ENCODE measurements at regions not wholly inside any gene's neighbourhood (a gene's known extent, or its start where the extent isn't known, plus 50 kb on each side); places are given as distances from the start of the nearest gene placed in this dataset.

- DNase-seq = no peak
Measured at GRCh38 chr6:156347656-156348055, 429.5 kb upstream of the ARID1B start.

- DNase-seq = no peak
Measured at GRCh38 chr6:156347246-156347645, 429.9 kb upstream of the ARID1B start.

GRCh38 chr6:156345700-156346099 is 431.5 kb upstream of the ARID1B start:
- DNase-seq = no peak

- no peak for DNase-seq
Measured at GRCh38 chr6:156344491-156344890, 432.7 kb upstream of the ARID1B start.

GRCh38 chr6:156337801-156338200 is 439.4 kb upstream of the ARID1B start:
- no peak for DNase-seq

- no peak for DNase-seq
Measured at GRCh38 chr6:156336733-156337132, 440.4 kb upstream of the ARID1B start.

GRCh38 chr6:156336089-156336488 is 441.1 kb upstream of the ARID1B start:
- no peak for DNase-seq

GRCh38 chr6:156334966-156335365 is 442.2 kb upstream of the ARID1B start:
- DNase-seq = no peak

- DNase-seq = no peak
Measured at GRCh38 chr6:156319707-156320106, 457.5 kb upstream of the ARID1B start.

- DNase-seq = no peak
Measured at GRCh38 chr6:156316583-156317125, 460.5 kb upstream of the ARID1B start.

- no peak for DNase-seq
Measured at GRCh38 chr6:156315146-156315545, 462.0 kb upstream of the ARID1B start.

GRCh38 chr6:156313037-156313436 is 464.1 kb upstream of the ARID1B start:
- DNase-seq = no peak

- no peak for DNase-seq
Measured at GRCh38 chr6:156311291-156311690, 465.9 kb upstream of the ARID1B start.

GRCh38 chr6:156310701-156311100 is 466.5 kb upstream of the ARID1B start:
- DNase-seq = no peak

- DNase-seq = no peak
Measured at GRCh38 chr6:156309017-156309416, 468.2 kb upstream of the ARID1B start.

GRCh38 chr6:156308604-156309003 is 468.6 kb upstream of the ARID1B start:
- DNase-seq = no peak

GRCh38 chr6:156306531-156306930 is 470.6 kb upstream of the ARID1B start:
- no peak for DNase-seq

- no peak for DNase-seq
Measured at GRCh38 chr6:156283091-156283490, 494.1 kb upstream of the ARID1B start.

GRCh38 chr6:156282087-156282486 is 495.1 kb upstream of the ARID1B start:
- no peak for DNase-seq

- no peak for DNase-seq
Measured at GRCh38 chr6:156281266-156281665, 495.9 kb upstream of the ARID1B start.

- DNase-seq = no peak
Measured at GRCh38 chr6:156280065-156280464, 497.1 kb upstream of the ARID1B start.

GRCh38 chr6:156279261-156279969 is 497.8 kb upstream of the ARID1B start:
- no peak for DNase-seq

- DNase-seq = no peak
Measured at GRCh38 chr6:156273065-156273711, 504.0 kb upstream of the ARID1B start.

- DNase-seq = no peak
Measured at GRCh38 chr6:156269751-156270369, 507.3 kb upstream of the ARID1B start.

Measured in NCI-H1694 (cell line).